HEK293 (cell line): ENCODE measurements at regions not wholly inside any gene's neighbourhood (a gene's known extent, or its start where the extent isn't known, plus 50 kb on each side); places are given as distances from the start of the nearest gene placed in this dataset.

Experiments used
- ATF2 ChIP-seq: fragments of 450-650 bp; formaldehyde crosslinking; IDR thresholded peaks from 2 replicates; pipeline ENCODE4 v1.5.1; 2016; ENCODE audit warnings: missing biosample characterization, missing genetic modification characterization, low read depth
- CTCF ChIP-seq: fragments of 450-650 bp; formaldehyde crosslinking; IDR thresholded peaks from 2 replicates; pipeline ENCODE4 v1.5.1; 2016; ENCODE audit warnings: missing biosample characterization, missing genetic modification characterization
- ZFP37 ChIP-seq: fragments of 450-650 bp; formaldehyde crosslinking; IDR thresholded peaks from 2 replicates; pipeline ENCODE4 v1.5.1; 2016; ENCODE audit warnings: missing biosample characterization, missing genetic modification characterization
- ZNF184 ChIP-seq: fragments of 450-650 bp; IDR thresholded peaks from 2 replicates; pipeline ENCODE4 v1.5.1; 2018; ENCODE audit warnings: missing biosample characterization, mild to moderate bottlenecking, missing genetic modification characterization
- ZNF2 ChIP-seq: fragments of 450-650 bp; formaldehyde crosslinking; IDR thresholded peaks from 2 replicates; pipeline ENCODE4 v1.5.1; 2016; ENCODE audit warnings: missing biosample characterization, missing genetic modification characterization
- ZNF280C ChIP-seq: fragments of 450-650 bp; formaldehyde crosslinking; IDR thresholded peaks from 2 replicates; pipeline ENCODE4 v1.5.1; 2016; ENCODE audit warnings: missing biosample characterization, missing genetic modification characterization
- ZNF664 ChIP-seq: fragments of 450-650 bp; formaldehyde crosslinking; IDR thresholded peaks from 2 replicates; pipeline ENCODE4 v1.5.1; 2016; ENCODE audit warnings: missing biosample characterization, missing genetic modification characterization
- ZNF704 ChIP-seq: fragments of 450-650 bp; formaldehyde crosslinking; IDR thresholded peaks from 2 replicates; pipeline ENCODE4 v1.5.1; 2016; ENCODE audit warnings: missing biosample characterization, missing genetic modification characterization

- TF ChIP-seq ZNF184 (tag by site-specific recombination), result no peak
- no peak for TF ChIP-seq ZNF704 (tag by site-specific recombination)
- TF ChIP-seq CTCF (tag by site-specific recombination), result no peak
- no peak for TF ChIP-seq ZFP37 (tag by site-specific recombination)
- no peak for TF ChIP-seq ZNF2
- no peak for TF ChIP-seq ATF2 (tag by site-specific recombination)
- TF ChIP-seq ZNF280C (tag by site-specific recombination), result no peak
- TF ChIP-seq ZNF664, result no peak
These were observed 66.0 kb downstream of the ZNF281 start for GRCh38 chr1:200343874-200344273.
